ENCODE measurements at regions not wholly inside any gene's neighbourhood (a gene's known extent, or its start where the extent isn't known, plus 50 kb on each side); places are given as distances from the start of the nearest gene placed in this dataset.

DNA sequence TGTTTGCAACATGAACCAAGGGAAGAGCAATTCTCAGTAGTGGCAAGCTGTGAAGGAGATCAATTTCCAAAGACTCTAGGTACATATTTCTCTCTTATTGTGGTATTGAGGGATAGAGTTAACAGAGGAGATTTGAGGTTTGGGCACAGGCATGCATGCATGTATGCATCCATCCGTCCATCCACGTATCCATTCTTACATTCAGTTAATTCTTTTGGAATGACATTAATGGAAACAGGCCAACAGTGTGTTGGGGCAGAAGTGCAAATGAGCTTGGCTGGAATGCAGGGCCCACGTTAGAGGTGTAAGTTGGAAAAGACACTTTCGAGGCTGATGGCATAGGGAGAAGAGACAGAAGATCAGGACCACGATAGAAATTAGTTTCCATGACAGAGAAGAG, 216.9 kb upstream of the PELI2 start:
- 78% methylated on average over 5 of the region's 5 CpGs for WGBS
- TF ChIP-seq POLR2A (IDR thresholded peaks at IDR 0.05): no peak
- TF ChIP-seq EP300 (IDR thresholded peaks at IDR 0.05): no peak
- TF ChIP-seq POLR2AphosphoS5 (IDR thresholded peaks at IDR 0.05): no peak
- TF ChIP-seq, protein P1, sequence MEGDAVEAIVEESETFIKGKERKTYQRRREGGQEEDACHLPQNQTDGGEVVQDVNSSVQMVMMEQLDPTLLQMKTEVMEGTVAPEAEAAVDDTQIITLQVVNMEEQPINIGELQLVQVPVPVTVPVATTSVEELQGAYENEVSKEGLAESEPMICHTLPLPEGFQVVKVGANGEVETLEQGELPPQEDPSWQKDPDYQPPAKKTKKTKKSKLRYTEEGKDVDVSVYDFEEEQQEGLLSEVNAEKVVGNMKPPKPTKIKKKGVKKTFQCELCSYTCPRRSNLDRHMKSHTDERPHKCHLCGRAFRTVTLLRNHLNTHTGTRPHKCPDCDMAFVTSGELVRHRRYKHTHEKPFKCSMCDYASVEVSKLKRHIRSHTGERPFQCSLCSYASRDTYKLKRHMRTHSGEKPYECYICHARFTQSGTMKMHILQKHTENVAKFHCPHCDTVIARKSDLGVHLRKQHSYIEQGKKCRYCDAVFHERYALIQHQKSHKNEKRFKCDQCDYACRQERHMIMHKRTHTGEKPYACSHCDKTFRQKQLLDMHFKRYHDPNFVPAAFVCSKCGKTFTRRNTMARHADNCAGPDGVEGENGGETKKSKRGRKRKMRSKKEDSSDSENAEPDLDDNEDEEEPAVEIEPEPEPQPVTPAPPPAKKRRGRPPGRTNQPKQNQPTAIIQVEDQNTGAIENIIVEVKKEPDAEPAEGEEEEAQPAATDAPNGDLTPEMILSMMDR (IDR thresholded peaks at IDR 0.05): no peak
- H3K9me3 ChIP-seq: no peaks in the 10 kb centered on the region

DNA sequence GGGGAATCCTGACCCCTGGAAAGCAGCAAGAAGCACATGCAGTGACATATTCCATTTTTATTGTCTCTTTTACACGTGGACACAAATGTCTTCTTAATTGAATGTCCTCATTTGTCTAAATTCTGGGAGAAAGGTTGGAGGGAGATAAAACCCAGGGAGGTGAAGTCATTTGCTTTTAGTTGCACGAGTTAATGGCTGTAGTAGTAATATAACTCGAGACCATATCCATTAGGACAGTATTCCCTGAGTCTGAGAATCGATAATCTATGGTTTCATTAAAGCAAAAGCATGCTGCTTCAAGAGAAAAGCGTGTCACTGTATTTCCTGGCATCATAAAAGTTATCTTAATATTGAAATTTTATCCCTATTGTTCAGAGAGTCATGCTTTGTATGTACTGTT, 216.0 kb upstream of the PELI2 start:
- TF ChIP-seq POLR2AphosphoS5 (IDR thresholded peaks at IDR 0.05): no peak

More for the DNA sequence above, 216.9 kb upstream of the PELI2 start:
- Histone ChIP-seq H3K27ac (no peak overlapping the region), H3K4me1 (no peaks in the 10 kb centered on the region), H3K27me3 (no peaks in the 10 kb centered on the region), H3K4me3 (no peak overlapping the region), H3K36me3 (no peaks in the 10 kb centered on the region)
- no peak for DNase-seq (ENCODE audit: low spot score in 2 of 2)

GRCh38 chr14:55904086-55904485, 214.1 kb upstream of the PELI2 start:
- Histone ChIP-seq H3K27ac (no peak overlapping the region), H3K4me3 (no peak overlapping the region), H3K36me3 (no peaks in the 10 kb centered on the region), H3K4me1 (no peaks in the 10 kb centered on the region), H3K27me3 (no peaks in the 10 kb centered on the region), H3K9me3 (no peaks in the 10 kb centered on the region)
- TF ChIP-seq EP300 (IDR thresholded peaks at IDR 0.05): no peak
- TF ChIP-seq POLR2AphosphoS5 (IDR thresholded peaks at IDR 0.05): no peak
- TF ChIP-seq POLR2A (IDR thresholded peaks at IDR 0.05): no peak
- DNase-seq (ENCODE audit: low spot score in 2 of 2): no peak
- 77% methylated on average over 5 of the region's 5 CpGs for WGBS

More for the DNA sequence above, 216.0 kb upstream of the PELI2 start:
- Histone ChIP-seq H3K36me3 (no peaks in the 10 kb centered on the region), H3K4me3 (no peak overlapping the region), H3K27ac (no peak overlapping the region), H3K4me1 (no peaks in the 10 kb centered on the region), H3K27me3 (no peaks in the 10 kb centered on the region), H3K9me3 (no peaks in the 10 kb centered on the region)
- 69% methylated on average over 5 of the region's 5 CpGs for WGBS
- DNase-seq (ENCODE audit: low spot score in 2 of 2): no peak

DNA sequence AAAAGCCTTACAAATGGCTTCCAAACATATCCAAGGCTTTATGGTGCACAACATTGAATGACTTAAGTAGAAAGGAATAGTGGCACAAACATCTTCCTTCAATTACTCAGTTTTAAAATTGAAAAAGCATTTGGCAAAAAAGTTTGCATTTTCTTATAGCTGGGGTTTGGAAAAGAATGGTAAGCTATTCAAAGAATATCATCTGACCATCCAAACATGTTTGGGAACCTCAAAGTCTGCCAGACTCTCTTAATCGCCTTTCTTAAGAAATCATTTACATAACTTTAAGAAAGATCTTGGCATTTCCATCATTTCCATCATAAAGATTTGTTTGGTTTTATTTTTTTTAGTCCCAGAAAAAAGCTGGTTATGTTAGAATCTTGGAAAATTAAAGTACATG, 210.1 kb upstream of the PELI2 start:
- DNase-seq (ENCODE audit: low spot score in 2 of 2): no peak
- no peak for TF ChIP-seq POLR2AphosphoS5 (IDR thresholded peaks at IDR 0.05)
- TF ChIP-seq EP300 (IDR thresholded peaks at IDR 0.05): no peak
- TF ChIP-seq POLR2A (IDR thresholded peaks at IDR 0.05): no peak
- TF ChIP-seq, protein P1 (IDR thresholded peaks at IDR 0.05): no peak
- Histone ChIP-seq H3K27ac (no peak overlapping the region), H3K4me3 (no peak overlapping the region), H3K27me3 (no peaks in the 10 kb centered on the region), H3K36me3 (no peaks in the 10 kb centered on the region), H3K4me1 (no peaks in the 10 kb centered on the region), H3K9me3 (no peaks in the 10 kb centered on the region)
- 78% methylated on average over 1 of the region's 1 CpG for WGBS

- H3K9me3 ChIP-seq: no peaks in the 10 kb centered on the region
- no peak overlapping the region for H3K4me3 ChIP-seq
- WGBS: 91% methylated on average over 1 of the region's 1 CpG
- TF ChIP-seq POLR2AphosphoS5 (IDR thresholded peaks at IDR 0.05): no peak
- TF ChIP-seq POLR2A (IDR thresholded peaks at IDR 0.05): no peak
- TF ChIP-seq, protein P1 (IDR thresholded peaks at IDR 0.05): no peak
- peaks cover 3% of the 10 kb centered on the region for H3K4me1 ChIP-seq
- H3K36me3 ChIP-seq: no peaks in the 10 kb centered on the region
- H3K27ac ChIP-seq: no peak overlapping the region
- H3K27me3 ChIP-seq: no peaks in the 10 kb centered on the region
- DNase-seq (ENCODE audit: low spot score in 2 of 2): no peak
Measured at GRCh38 chr14:55909879-55910278, 208.3 kb upstream of the PELI2 start.

DNA sequence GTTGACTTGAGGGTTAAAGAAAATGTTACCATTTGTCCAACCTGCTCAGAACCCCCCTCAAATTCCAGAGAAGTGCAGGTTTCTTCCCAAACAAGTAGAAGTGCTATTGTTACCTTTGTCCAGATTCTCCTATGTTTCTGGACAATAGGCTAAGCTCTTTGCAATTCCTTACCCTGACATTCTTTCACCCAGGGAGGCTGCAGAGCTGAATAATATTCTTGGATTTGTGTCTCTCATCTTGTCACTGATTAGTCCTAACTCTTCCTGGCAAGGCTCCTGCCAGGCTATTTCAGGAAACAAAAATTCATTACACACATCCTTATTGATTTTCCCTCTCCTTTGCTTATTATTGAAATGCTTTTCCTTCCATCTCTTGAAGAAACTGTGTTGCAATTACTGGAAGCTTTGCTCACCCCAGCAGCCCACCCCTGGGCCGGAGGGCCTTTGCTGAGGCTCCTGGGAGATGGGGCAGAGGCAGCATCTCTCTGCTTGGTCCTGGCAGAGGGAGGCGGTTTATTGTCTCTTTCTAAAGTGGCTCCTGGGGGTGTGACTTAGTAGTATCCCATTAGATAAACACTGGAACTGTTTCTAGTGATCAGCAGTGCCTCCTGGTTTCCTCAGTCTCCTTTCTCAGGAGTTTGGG, 207.5 kb upstream of the PELI2 start:
- TF ChIP-seq POLR2AphosphoS5 (IDR thresholded peaks at IDR 0.05) (no peak), EP300 (IDR thresholded peaks at IDR 0.05) (no peak)
- H3K9me3 ChIP-seq: no peaks in the 10 kb centered on the region
- DNase-seq (ENCODE audit: low spot score in 2 of 2): no peak
- H3K27ac ChIP-seq: no peak overlapping the region
- H3K36me3 ChIP-seq: no peaks in the 10 kb centered on the region
- no peaks in the 10 kb centered on the region for H3K27me3 ChIP-seq
- no peak overlapping the region for H3K4me3 ChIP-seq
- H3K4me1 ChIP-seq: peaks cover 3% of the 10 kb centered on the region
- WGBS: 84% methylated on average over 2 of the region's 2 CpGs

- H3K4me3 ChIP-seq: no peak overlapping the region
- 63% methylated on average over 4 of the region's 4 CpGs for WGBS
- H3K36me3 ChIP-seq: no peaks in the 10 kb centered on the region
Measured at GRCh38 chr14:55911776-55912175, 206.4 kb upstream of the PELI2 start.

More at GRCh38 chr14:55911776-55912175, 206.4 kb upstream of the PELI2 start:
- Histone ChIP-seq H3K4me1 (peaks cover 3% of the 10 kb centered on the region), H3K27me3 (no peaks in the 10 kb centered on the region), H3K9me3 (no peaks in the 10 kb centered on the region), H3K27ac (no peak overlapping the region)
- TF ChIP-seq POLR2AphosphoS5 (IDR thresholded peaks at IDR 0.05) (no peak), POLR2A (IDR thresholded peaks at IDR 0.05) (no peak), EP300 (IDR thresholded peaks at IDR 0.05) (no peak)
- TF ChIP-seq, protein P1 (IDR thresholded peaks at IDR 0.05): no peak
- DNase-seq (ENCODE audit: low spot score in 2 of 2): no peak
